Upper lobe of left lung (tissue), 6 donors: ENCODE measurements at regions not wholly inside any gene's neighbourhood (a gene's known extent, or its start where the extent isn't known, plus 50 kb on each side); places are given as distances from the start of the nearest gene placed in this dataset.
"Not testable (repeated sequence)": the region's sequence is repeated elsewhere in the genome, so short reads cannot be mapped to it uniquely, and the experiment has no call there.

Experiments used
- ATAC-seq, 2 donors: fragments of 200-7000 bp; cut with Tn5 transposase; one replicate each; pipeline ENCODE4 v1.9.1; 2022; ENCODE audit warnings: mild to moderate bottlenecking in 2 of 2, moderate library complexity in 2 of 2; ENCODE audit not compliant: low FRiP score in 2 of 2
- DNase-seq, 2 donors: peaks; one replicate each; pipeline ENCODE4 v3.0.0-alpha.2; 2019 to 2020
- H3K27ac ChIP-seq, 4 donors: fragments of 200-600 bp; sonication (generic); one replicate each; pipeline ENCODE4 v1.5.1; 2016 to 2019
- H3K27me3 ChIP-seq, 4 donors: fragments of 200-600 bp; sonication (generic); one replicate each; pipeline ENCODE4 v1.5.1; 2017 to 2019
- H3K36me3 ChIP-seq, 4 donors: fragments of 200-600 bp; sonication (generic); one replicate each; pipeline ENCODE4 v1.5.1; 2016 to 2019
- H3K4me1 ChIP-seq, 4 donors: fragments of 200-600 bp; sonication (generic); one replicate each; pipeline ENCODE4 v1.5.1; 2018 to 2019
- H3K4me3 ChIP-seq, 4 donors: fragments of 200-600 bp; sonication (generic); one replicate each; pipeline ENCODE4 v1.5.1; 2017 to 2019; ENCODE audit warnings: mild to moderate bottlenecking in 2 of 4, moderate library complexity in 1 of 4
- H3K9me3 ChIP-seq, 4 donors: fragments of 200-600 bp; sonication (generic); one replicate each; pipeline ENCODE4 v1.5.1; 2018 to 2019
- EP300 ChIP-seq, 4 donors: sonication (generic); formaldehyde crosslinking; IDR thresholded peaks; one replicate each; pipeline ENCODE4 v1.5.1; 2017; ENCODE audit warnings: antibody characterized with exemption in 4 of 4, control low read depth in 2 of 4
- POLR2A ChIP-seq, 4 donors: fragments of 450-650 bp; IDR thresholded peaks; one replicate each; pipeline ENCODE4 v1.5.1; 2016 to 2017; ENCODE audit warnings: antibody characterized with exemption in 4 of 4, mild to moderate bottlenecking in 2 of 4
- POLR2AphosphoS5 ChIP-seq, 2 donors: sonication (generic); formaldehyde crosslinking; IDR thresholded peaks; one replicate each; pipeline ENCODE4 v1.5.1; 2017; ENCODE audit warnings: antibody characterized with exemption in 2 of 2
- WGBS, 2 donors: methylation state at CpG; one replicate each; pipeline ENCODE4 v1.1.5; 2017 to 2018; 5-methylcytosine and 5-hydroxymethylcytosine counted together
- TF ChIP-seq, protein P1 (sequence below), 6 experiments: fragments of 450-650 bp in 4 of 6; fragments of 200-600 bp in 2 of 6; sonication (generic) in 2 of 6; IDR thresholded peaks; one replicate each; pipeline ENCODE4 v1.5.1; 2016 to 2019; ENCODE audit warnings: antibody characterized with exemption in 6 of 6
- donor health status: DM: no; HTN: no; CAD: no; lungs with moderate emphysema.
- donor health status: DM: no; HTN: yes; CAD: no; lungs with severe emphysema.

DNA sequence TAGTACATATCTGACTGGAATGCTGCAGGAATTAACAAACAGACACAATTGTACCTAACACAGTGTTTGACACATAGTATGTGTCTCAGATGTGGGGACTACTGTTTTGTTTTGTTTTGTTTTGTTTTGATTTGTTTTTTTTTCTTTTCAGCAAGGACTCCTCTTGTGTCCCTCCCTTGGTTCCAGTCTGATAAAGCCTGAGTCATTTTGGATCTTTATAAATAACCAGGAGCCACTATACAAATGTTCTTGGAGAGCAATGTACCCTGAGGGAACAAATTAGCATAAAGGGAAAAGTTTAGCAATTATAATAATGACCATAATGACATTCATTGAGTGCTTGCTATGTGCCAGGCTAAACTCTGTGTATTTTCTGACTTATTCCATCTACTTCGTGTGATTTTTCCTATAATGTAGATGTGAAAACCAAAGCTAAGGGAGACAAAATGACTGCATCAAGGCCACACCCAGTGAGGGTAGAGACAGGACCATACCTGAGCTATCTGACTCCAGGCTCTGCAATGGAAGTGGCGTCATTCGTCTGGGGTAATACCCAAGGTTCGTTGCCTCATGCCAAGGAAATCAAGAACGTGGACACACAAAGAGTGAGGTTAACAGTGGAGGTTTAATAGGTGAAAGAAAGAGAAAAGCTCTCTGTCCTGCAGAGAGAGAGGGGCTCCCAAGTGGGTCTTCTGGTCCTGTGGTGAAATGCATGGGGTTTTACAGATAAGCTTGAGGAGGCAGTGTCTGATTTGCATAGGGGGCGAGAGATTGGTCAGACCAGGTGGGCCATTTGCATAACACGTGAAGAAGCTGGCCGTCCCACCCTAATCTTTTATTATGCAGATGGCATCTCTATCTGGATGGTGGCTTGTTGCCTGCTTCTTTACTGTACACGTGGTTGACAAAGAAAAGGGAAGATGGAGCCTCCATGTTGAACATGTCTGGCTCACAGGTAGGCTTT, 285.5 kb upstream of the SFSWAP start:
- DNase-seq = no peak

DNA sequence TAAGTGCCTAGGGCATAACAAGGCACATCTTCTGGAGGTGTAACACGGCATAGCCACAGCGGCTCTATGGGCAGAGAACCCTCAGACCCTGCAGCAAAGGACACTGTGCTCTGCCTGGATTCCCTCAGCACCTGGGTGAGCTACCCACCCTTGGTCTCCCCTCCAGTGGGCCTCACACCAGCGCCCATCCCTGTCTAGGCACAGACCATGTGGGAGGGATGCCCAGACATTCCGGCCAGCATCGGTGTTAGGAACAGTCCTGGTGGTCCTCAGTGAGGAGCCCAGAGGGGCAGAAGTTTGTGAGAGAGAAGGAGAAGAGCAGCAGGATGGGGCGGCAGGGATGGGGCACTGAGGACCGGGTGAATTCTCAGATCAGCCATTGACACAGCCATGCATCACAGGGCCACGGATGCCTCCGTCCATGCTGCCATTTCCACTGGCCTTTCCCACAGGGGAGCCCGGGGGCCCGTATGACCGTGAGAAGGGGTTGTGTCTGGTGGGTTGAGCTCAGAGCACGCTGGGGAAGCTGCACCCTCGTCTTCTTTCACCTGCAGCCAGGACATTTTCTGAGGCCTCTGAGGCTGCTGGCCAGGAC, 282.7 kb upstream of the SFSWAP start:
- TF ChIP-seq EP300 (IDR thresholded peaks at IDR 0.05) (no peak), POLR2AphosphoS5 (IDR thresholded peaks at IDR 0.05) (no peak), POLR2A (IDR thresholded peaks at IDR 0.05) (no peak)
- TF ChIP-seq, protein P1, sequence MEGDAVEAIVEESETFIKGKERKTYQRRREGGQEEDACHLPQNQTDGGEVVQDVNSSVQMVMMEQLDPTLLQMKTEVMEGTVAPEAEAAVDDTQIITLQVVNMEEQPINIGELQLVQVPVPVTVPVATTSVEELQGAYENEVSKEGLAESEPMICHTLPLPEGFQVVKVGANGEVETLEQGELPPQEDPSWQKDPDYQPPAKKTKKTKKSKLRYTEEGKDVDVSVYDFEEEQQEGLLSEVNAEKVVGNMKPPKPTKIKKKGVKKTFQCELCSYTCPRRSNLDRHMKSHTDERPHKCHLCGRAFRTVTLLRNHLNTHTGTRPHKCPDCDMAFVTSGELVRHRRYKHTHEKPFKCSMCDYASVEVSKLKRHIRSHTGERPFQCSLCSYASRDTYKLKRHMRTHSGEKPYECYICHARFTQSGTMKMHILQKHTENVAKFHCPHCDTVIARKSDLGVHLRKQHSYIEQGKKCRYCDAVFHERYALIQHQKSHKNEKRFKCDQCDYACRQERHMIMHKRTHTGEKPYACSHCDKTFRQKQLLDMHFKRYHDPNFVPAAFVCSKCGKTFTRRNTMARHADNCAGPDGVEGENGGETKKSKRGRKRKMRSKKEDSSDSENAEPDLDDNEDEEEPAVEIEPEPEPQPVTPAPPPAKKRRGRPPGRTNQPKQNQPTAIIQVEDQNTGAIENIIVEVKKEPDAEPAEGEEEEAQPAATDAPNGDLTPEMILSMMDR (IDR thresholded peaks at IDR 0.05) = no peak
- H3K4me1 ChIP-seq = no peaks in the 10 kb centered on the region
- no peaks in the 10 kb centered on the region for H3K27me3 ChIP-seq
- DNase-seq = no peak
- H3K36me3 ChIP-seq = no peaks in the 10 kb centered on the region
- no peak overlapping the region for H3K27ac ChIP-seq
- 82 to 85% methylated on average over 7 to 14 of the region's 14 CpGs for WGBS, 2 donors
- ATAC-seq = no peak
- H3K9me3 ChIP-seq = peaks cover 4 to 14% (median 9%) of the 10 kb centered on the region in 4 donors
- no peak overlapping the region for H3K4me3 ChIP-seq

More for the DNA sequence above, 285.5 kb upstream of the SFSWAP start:
- TF ChIP-seq EP300 (IDR thresholded peaks at IDR 0.05) (no peak), POLR2A (IDR thresholded peaks at IDR 0.05) (no peak), POLR2AphosphoS5 (IDR thresholded peaks at IDR 0.05) (no peak)
- TF ChIP-seq, protein P1 (IDR thresholded peaks at IDR 0.05) = no peak
- H3K27ac ChIP-seq = no peak overlapping the region
- WGBS, 2 donors = 80 to 84% methylated on average over 9 of the region's 9 CpGs
- H3K27me3 ChIP-seq = no peaks in the 10 kb centered on the region
- no peaks in the 10 kb centered on the region for H3K4me1 ChIP-seq
- H3K36me3 ChIP-seq = no peaks in the 10 kb centered on the region
- ATAC-seq = no peak
- no peak overlapping the region for H3K4me3 ChIP-seq
- H3K9me3 ChIP-seq = peaks cover 4 to 13% (median 9%) of the 10 kb centered on the region in 4 donors

DNA sequence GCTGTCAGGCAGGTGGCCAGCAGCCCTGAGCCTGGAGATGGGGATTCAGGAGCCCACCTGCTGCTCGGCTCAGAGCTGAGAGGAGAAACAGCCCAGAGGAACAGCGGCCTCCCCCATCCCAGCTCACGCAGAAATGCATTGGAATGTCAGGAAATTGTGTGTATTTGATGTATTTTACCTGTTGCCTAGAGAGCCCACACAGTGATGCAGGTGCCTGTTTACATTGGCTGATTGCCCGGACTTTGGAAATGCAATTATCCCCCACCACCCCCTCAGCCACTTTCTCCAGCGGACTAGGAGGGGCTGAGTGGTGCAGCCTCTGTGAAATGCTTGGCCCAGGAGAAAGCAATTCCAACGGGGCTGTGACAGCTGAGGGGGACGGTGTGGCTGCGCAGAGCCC, 281.7 kb upstream of the SFSWAP start:
- H3K36me3 ChIP-seq, DNase-seq, H3K27ac ChIP-seq, H3K4me3 ChIP-seq, H3K27me3 ChIP-seq, H3K4me1 ChIP-seq: not testable (repeated sequence)
- peak; percentile 48 to 81 for ATAC-seq
- peaks cover 4 to 10% (median 7%) of the 10 kb centered on the region in 4 donors for H3K9me3 ChIP-seq
- WGBS, 2 donors = 20% methylated on average over 1 of the region's 8 CpGs; no CpG with 5 or more reads in 1 of the 2 donors

DNA sequence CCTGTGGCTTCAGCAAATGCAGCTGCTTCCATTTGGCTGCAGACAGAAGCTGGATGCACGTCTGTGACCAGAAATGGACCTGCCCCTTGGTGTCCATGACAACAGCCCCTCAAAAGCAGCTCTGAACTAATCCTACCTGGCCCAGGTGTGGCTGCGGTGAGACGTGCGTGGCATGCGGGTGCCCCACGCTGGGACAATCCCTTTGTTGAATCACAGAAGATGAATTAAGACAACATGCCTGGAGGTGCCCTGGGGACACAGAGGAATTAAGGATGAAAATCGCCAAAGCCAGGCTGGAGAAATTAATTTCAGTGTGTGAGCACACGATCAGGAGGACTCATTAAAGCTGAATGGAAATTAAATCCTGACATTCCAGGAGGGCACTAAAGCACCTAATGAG, 281.2 kb upstream of the SFSWAP start:
- ATAC-seq (peak; percentile 8 to 64), DNase-seq (peak in 1 of 2 donors; percentile 63)
- not testable (repeated sequence) for H3K4me1 ChIP-seq, H3K9me3 ChIP-seq, H3K4me3 ChIP-seq, H3K36me3 ChIP-seq, H3K27me3 ChIP-seq, H3K27ac ChIP-seq
- whole genome bisulfite sequencing, 2 donors = 38 to 75% methylated on average over 3 to 6 of the region's 8 CpGs

DNA sequence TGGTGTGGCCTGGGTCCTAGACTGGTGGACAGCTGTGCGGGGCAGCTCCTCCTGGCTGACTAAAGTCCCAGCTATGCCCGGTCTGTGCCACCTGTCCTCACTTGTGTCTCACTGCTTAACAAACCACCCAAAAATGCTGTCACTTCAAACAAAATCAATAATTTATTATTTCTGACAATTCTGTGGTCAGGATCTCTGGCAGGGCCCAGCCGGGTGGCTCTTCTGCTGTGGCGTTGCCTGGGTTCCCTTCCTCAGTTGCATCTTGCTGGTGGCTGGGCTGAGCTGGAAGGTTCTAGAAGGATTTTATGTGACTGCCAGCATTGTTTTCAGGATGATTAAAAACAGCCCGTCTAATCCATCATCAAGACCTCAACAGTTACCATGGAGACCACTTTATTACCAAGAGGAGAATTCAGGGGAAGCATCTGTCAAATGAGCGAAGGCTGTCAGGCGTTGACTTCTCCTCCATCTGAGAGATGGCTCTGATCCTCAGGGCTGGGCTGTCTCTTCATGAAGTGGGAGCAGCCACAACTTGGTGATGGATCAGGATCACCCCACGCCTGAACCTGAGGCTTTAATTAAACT, 280.6 kb upstream of the SFSWAP start:
- DNase-seq (peak in 1 of 2 donors; percentile 3), ATAC-seq (peak in 1 of 2 donors; percentile 31)
- Histone ChIP-seq H3K27ac (no peak overlapping the region), H3K9me3 (peaks cover 0 to 9% (median 4%) of the 10 kb centered on the region in 4 donors), H3K4me1 (no peaks in the 10 kb centered on the region), H3K4me3 (no peak overlapping the region), H3K36me3 (no peaks in the 10 kb centered on the region), H3K27me3 (no peaks in the 10 kb centered on the region)
- WGBS, 2 donors = 85 to 88% methylated on average over 8 of the region's 8 CpGs
- TF ChIP-seq, protein P1 (IDR thresholded peaks at IDR 0.05) = no peak
- TF ChIP-seq EP300 (IDR thresholded peaks at IDR 0.05) (no peak), POLR2A (IDR thresholded peaks at IDR 0.05) (no peak), POLR2AphosphoS5 (IDR thresholded peaks at IDR 0.05) (no peak)

DNA sequence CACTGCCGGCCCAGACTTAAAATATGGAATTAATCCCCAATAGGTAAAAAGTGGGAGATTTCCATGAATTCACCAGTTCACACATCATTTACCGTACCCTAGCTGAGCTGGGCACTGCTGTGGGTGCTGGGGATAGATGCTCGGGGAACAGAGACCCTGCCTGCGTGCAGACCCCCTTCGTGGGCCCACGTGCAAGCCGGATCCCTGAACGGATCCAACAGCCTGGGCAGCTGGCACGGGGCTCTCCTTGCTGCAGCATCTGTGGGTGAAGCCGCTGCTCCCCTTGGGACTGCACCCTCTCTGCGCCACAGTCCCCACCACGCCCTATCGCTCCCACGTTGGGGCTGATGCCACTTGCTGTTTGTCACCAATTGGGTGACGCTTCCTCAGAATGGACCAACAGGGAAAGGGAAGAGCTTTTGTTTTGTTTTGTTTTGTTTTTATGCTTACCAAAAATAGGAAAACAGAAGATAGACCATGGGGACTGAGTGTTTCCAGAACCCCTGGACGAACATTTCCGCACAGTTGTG, 279.7 kb upstream of the SFSWAP start:
- not testable (repeated sequence) for H3K36me3 ChIP-seq, H3K4me1 ChIP-seq, H3K27ac ChIP-seq, H3K9me3 ChIP-seq, H3K4me3 ChIP-seq, H3K27me3 ChIP-seq
- ATAC-seq = peak in 1 of 2 donors; percentile 58
- 91 to 96% methylated on average over 9 to 17 of the region's 17 CpGs for WGBS, 2 donors
- DNase-seq = peak; percentile 12 to 49
